ENCODE measurements at regions not wholly inside any gene's neighbourhood (a gene's known extent, or its start where the extent isn't known, plus 50 kb on each side); places are given as distances from the start of the nearest gene placed in this dataset.

GRCh38 chr16:85497622-85498314 lies 115.4 kb upstream of the GSE1 start:
- H2AK9ac ChIP-seq (replicated peaks; ENCODE audit: low read depth, low read length, poor library complexity): no peak overlapping the region
- no peaks in the 10 kb centered on the region for H3K27me3 ChIP-seq (ENCODE audit: control insufficient read depth, insufficient read depth, low read length)
- H3K9me3 ChIP-seq (ENCODE audit: control insufficient read depth, insufficient read depth, low read length): no peaks in the 10 kb centered on the region
- no peak overlapping the region for H2BK20ac ChIP-seq (ENCODE audit: low read depth, low read length)
- no peak overlapping the region for H3K4me2 ChIP-seq (ENCODE audit: low read depth, low read length)
- no TSS peak for BruUV-seq (replicated peaks)
- H3K18ac ChIP-seq (ENCODE audit: low read depth, low read length): no peak overlapping the region
- no peak overlapping the region for H2BK120ac ChIP-seq (ENCODE audit: low read depth, low read length)
- no peak overlapping the region for H3K4ac ChIP-seq (ENCODE audit: low read depth, low read length)
- TF ChIP-seq ELK1 (IDR thresholded peaks at IDR 0.05; ENCODE audit: borderline replicate concordance, low read depth, low read length) (no peak), RCOR1 (IDR thresholded peaks at IDR 0.05; ENCODE audit: insufficient replicate concordance, low read length) (no peak), SMC3 (IDR thresholded peaks at IDR 0.05; ENCODE audit: low read depth, low read length) (no peak), MXI1 (IDR thresholded peaks at IDR 0.05; ENCODE audit: borderline replicate concordance, low read depth, low read length) (no peak), CEBPB (IDR thresholded peaks at IDR 0.05; ENCODE audit: low read depth, low read length) (no peak), MAZ (IDR thresholded peaks at IDR 0.05; ENCODE audit: borderline replicate concordance, low read depth, low read length) (no peak), MAFK (IDR thresholded peaks at IDR 0.05; ENCODE audit: low read depth, low read length) (no peak), POLR2A (IDR thresholded peaks at IDR 0.05; ENCODE audit: low read depth, low read length) (no peak), RFX5 (IDR thresholded peaks at IDR 0.05; ENCODE audit: low read depth, low read length) (no peak), RAD21 (IDR thresholded peaks at IDR 0.05; ENCODE audit: low read length) (no peak), CHD1 (IDR thresholded peaks at IDR 0.05; ENCODE audit: low read depth, low read length) (no peak), FOS (IDR thresholded peaks at IDR 0.05; ENCODE audit: low read depth, low read length) (no peak), BHLHE40 (IDR thresholded peaks at IDR 0.05; ENCODE audit: low read depth, low read length) (no peak), NFE2L2 (IDR thresholded peaks at IDR 0.05; ENCODE audit: low read depth, low read length) (no peak)
- TF ChIP-seq, protein P1, sequence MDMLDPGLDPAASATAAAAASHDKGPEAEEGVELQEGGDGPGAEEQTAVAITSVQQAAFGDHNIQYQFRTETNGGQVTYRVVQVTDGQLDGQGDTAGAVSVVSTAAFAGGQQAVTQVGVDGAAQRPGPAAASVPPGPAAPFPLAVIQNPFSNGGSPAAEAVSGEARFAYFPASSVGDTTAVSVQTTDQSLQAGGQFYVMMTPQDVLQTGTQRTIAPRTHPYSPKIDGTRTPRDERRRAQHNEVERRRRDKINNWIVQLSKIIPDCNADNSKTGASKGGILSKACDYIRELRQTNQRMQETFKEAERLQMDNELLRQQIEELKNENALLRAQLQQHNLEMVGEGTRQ (IDR thresholded peaks at IDR 0.05; ENCODE audit: low read depth, low read length): no peak
- no peak overlapping the region for H2BK5ac ChIP-seq (ENCODE audit: low read depth, low read length, poor library complexity, severe bottlenecking)
- in situ Hi-C loops (cut with MboI; ENCODE audit: low sequenced_read_pairs): no loop called here
- H3K4me3 ChIP-seq (ENCODE audit: insufficient read depth, low read depth, low read length): no peak overlapping the region
- no peak overlapping the region for H4K5ac ChIP-seq (ENCODE audit: low read depth, low read length)
- peaks cover 14% of the 10 kb centered on the region for H4K20me1 ChIP-seq (ENCODE audit: insufficient read depth, low read length)
- 90% methylated on average over 2 of the region's 17 CpGs; no CpG with 5 or more reads in 1 of the 2 experiments for WGBS, 2 experiments (ENCODE audit: extremely low coverage in 2 of 2, insufficient read length in 1 of 2)
- DNase-seq: no peak
- H2BK15ac ChIP-seq (ENCODE audit: low read depth, low read length): no peak overlapping the region
- no peak overlapping the region for H3K27ac ChIP-seq (ENCODE audit: insufficient read depth, low read length)
- POLR2A ChIA-PET (ENCODE audit: unreplicated experiment): no interaction called here
- CTCF ChIA-PET: no interaction called here
- H3K9ac ChIP-seq (ENCODE audit: low read depth, low read length): no peak overlapping the region
- peaks cover 8% of the 10 kb centered on the region; the same call in 1 of the 2 replicates for H3K9me1 ChIP-seq (ENCODE audit: insufficient read depth, low read length)
- dilution Hi-C loops (cut with HindIII; ENCODE audit: low sequenced_read_pairs, unreplicated experiment): no loop called here
- H2AK5ac ChIP-seq (ENCODE audit: low read depth, low read length): no peak overlapping the region
- H3K36me3 ChIP-seq (ENCODE audit: control insufficient read depth, insufficient read depth, low read length): no peaks in the 10 kb centered on the region
- no peak overlapping the region for H3K23ac ChIP-seq (ENCODE audit: low read depth, low read length)
- no peak overlapping the region for H4K91ac ChIP-seq (ENCODE audit: insufficient read depth, low read depth, low read length)
- H3K56ac ChIP-seq (ENCODE audit: extremely low read depth, insufficient read depth, low read length): no peak overlapping the region
- H3K79me1 ChIP-seq (ENCODE audit: low read depth in 1 of 2, low read length in 2 of 2): peaks cover 4 to 25% of the 10 kb centered on the region in 2 experiments; a peak in 3 of 4 replicates
- H3K4me1 ChIP-seq (ENCODE audit: control insufficient read depth, insufficient read depth, low read length): no peaks in the 10 kb centered on the region
- no peak overlapping the region for H3K14ac ChIP-seq (replicated peaks; ENCODE audit: low read depth, low read length)
- no peak for ATAC-seq (ENCODE audit: low read depth)
- H2AFZ ChIP-seq (replicated peaks; ENCODE audit: low read length, poor library complexity): no peak overlapping the region
- no peak overlapping the region for H4K8ac ChIP-seq (ENCODE audit: low read depth in 2 of 2, low read length in 2 of 2)
- intact Hi-C loops (cut with micrococcal nuclease): no loop called here

Data from IMR-90 (cell line).